Iris pigment epithelial cell (primary cell): ENCODE measurements at regions not wholly inside any gene's neighbourhood (a gene's known extent, or its start where the extent isn't known, plus 50 kb on each side); places are given as distances from the start of the nearest gene placed in this dataset.
"Not testable (repeated sequence)": the region's sequence is repeated elsewhere in the genome, so short reads cannot be mapped to it uniquely, and the experiment has no call there.

Experiments used
- DNase-seq: peaks from one replicate; pipeline ENCODE4 v3.0.0-alpha.2; 2011; ENCODE audit warnings: low read depth

GRCh38 chr6:58097251-58097650 lies 779.8 kb downstream of the PRIM2 start:
- DNase-seq: not testable (repeated sequence)

GRCh38 chr6:58113960-58114359 lies 796.5 kb downstream of the PRIM2 start:
- DNase-seq: no peak

GRCh38 chr6:58117162-58117561 lies 799.7 kb downstream of the PRIM2 start:
- not testable (repeated sequence) for DNase-seq

GRCh38 chr6:58121616-58122015 lies 804.2 kb downstream of the PRIM2 start:
- DNase-seq: not testable (repeated sequence)

GRCh38 chr6:58123770-58124169 lies 806.3 kb downstream of the PRIM2 start:
- DNase-seq: not testable (repeated sequence)

- DNase-seq: not testable (repeated sequence)
Measured at GRCh38 chr6:58128549-58128948, 811.1 kb downstream of the PRIM2 start.

- not testable (repeated sequence) for DNase-seq
Measured at GRCh38 chr6:58129098-58129497, 811.7 kb downstream of the PRIM2 start.

- not testable (repeated sequence) for DNase-seq
Measured at GRCh38 chr6:58139746-58140145, 822.3 kb downstream of the PRIM2 start.

- DNase-seq: not testable (repeated sequence)
Measured at GRCh38 chr6:58171025-58171424, 853.6 kb downstream of the PRIM2 start.

GRCh38 chr6:58181557-58182065 lies 864.2 kb downstream of the PRIM2 start:
- DNase-seq: not testable (repeated sequence)

GRCh38 chr6:58185300-58185699 lies 867.9 kb downstream of the PRIM2 start:
- not testable (repeated sequence) for DNase-seq

- not testable (repeated sequence) for DNase-seq
Measured at GRCh38 chr6:58193209-58193608, 875.8 kb downstream of the PRIM2 start.

GRCh38 chr6:58198301-58198700 lies 880.9 kb downstream of the PRIM2 start:
- no peak for DNase-seq

GRCh38 chr6:58237124-58237523 lies 919.7 kb downstream of the PRIM2 start:
- not testable (repeated sequence) for DNase-seq

GRCh38 chr6:58238421-58238820 lies 921.0 kb downstream of the PRIM2 start:
- not testable (repeated sequence) for DNase-seq

- not testable (repeated sequence) for DNase-seq
Measured at GRCh38 chr6:58257625-58258024, 940.2 kb downstream of the PRIM2 start.

GRCh38 chr6:58290177-58290576 lies 972.7 kb downstream of the PRIM2 start:
- DNase-seq: no peak

- DNase-seq: not testable (repeated sequence)
Measured at GRCh38 chr6:58291319-58291718, 973.9 kb downstream of the PRIM2 start.

GRCh38 chr6:58307901-58308300 lies 990.5 kb downstream of the PRIM2 start:
- DNase-seq: not testable (repeated sequence)

- not testable (repeated sequence) for DNase-seq
Measured at GRCh38 chr6:58332108-58332507, 1014.7 kb downstream of the PRIM2 start.

GRCh38 chr6:58342287-58342686 lies 1024.9 kb downstream of the PRIM2 start:
- not testable (repeated sequence) for DNase-seq

- DNase-seq: not testable (repeated sequence)
Measured at GRCh38 chr6:58347534-58347933, 1030.1 kb downstream of the PRIM2 start.

GRCh38 chr6:58351619-58352018 lies 1034.2 kb downstream of the PRIM2 start:
- DNase-seq: not testable (repeated sequence)

GRCh38 chr6:58358452-58358851 lies 1041.0 kb downstream of the PRIM2 start:
- DNase-seq: not testable (repeated sequence)
